22Rv1 (cell line): ENCODE measurements at regions not wholly inside any gene's neighbourhood (a gene's known extent, or its start where the extent isn't known, plus 50 kb on each side); places are given as distances from the start of the nearest gene placed in this dataset.

Source experiments
- CTCF ChIP-seq: fragments of 450-650 bp; IDR thresholded peaks from 2 replicates; pipeline ENCODE4 v1.5.1; 2017; ENCODE audit warnings: mild to moderate bottlenecking
- ZFX ChIP-seq: fragments of 450-650 bp; IDR thresholded peaks from 2 replicates; pipeline ENCODE4 v1.6.1; 2017; ENCODE audit warnings: antibody characterized with exemption, borderline replicate concordance

DNA sequence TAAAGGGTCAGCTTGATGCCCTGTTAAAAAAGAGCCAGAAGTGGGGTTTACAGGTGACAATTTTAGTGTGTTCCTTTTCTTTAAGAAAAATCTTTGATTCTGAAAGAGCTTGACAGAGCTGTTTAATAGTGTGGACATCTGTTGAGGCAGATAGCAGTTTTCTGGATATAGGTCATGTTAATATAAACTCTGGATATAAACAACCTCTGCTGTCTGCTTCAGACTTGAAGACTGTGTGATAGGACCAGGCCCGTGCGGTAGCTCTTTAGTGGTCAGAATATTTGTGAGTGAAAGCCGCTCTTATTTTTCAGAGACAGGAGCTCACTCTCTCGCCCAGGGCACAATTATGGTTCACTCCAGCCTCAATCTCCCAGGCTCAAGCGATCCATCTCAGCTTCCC is 439.9 kb upstream of the RGS6 start:
- no peak for TF ChIP-seq CTCF
- no peak for TF ChIP-seq ZFX
